ENCODE measurements at regions not wholly inside any gene's neighbourhood (a gene's known extent, or its start where the extent isn't known, plus 50 kb on each side); places are given as distances from the start of the nearest gene placed in this dataset.

DNA sequence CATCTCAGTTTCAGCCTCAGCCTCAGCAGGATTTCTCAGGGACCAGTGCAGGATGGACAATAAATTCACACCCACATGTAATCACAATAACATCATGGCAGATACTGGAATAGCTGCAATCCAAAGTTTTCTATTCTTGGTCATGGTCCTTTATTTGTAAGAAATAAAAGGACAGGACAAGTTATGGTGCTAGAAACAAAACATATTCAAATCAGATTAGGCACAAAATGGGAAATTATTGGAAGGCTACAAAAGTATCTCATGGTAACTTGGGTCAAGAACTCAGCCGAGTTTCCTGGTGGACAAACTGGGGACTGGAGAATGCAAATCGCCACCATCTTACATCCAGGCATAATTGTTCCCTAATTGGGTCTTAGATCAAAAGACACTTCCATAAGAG lies 1768.2 kb upstream of the WWC1 start:
- no peak for DNase-seq (ENCODE audit: low read depth)

DNA sequence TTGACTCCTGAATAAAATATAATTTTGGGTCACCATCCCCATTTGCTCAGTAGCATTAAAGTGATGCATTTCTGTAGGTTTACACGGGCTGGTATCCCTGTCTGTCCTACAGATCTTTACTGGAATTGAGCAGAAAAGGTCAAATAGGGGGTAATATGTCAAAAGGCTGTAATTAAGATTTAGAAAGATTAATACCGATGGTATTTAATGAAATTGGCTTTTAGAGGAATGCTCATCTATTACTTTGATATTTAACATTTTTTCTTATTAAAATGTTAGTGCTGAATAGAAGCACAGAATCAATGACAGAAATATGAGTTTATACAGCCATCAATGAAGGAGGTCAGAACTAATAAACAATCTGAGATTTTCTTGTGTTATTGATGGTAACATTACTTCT lies 1762.2 kb upstream of the WWC1 start:
- DNase-seq (ENCODE audit: low read depth) = no peak

DNA sequence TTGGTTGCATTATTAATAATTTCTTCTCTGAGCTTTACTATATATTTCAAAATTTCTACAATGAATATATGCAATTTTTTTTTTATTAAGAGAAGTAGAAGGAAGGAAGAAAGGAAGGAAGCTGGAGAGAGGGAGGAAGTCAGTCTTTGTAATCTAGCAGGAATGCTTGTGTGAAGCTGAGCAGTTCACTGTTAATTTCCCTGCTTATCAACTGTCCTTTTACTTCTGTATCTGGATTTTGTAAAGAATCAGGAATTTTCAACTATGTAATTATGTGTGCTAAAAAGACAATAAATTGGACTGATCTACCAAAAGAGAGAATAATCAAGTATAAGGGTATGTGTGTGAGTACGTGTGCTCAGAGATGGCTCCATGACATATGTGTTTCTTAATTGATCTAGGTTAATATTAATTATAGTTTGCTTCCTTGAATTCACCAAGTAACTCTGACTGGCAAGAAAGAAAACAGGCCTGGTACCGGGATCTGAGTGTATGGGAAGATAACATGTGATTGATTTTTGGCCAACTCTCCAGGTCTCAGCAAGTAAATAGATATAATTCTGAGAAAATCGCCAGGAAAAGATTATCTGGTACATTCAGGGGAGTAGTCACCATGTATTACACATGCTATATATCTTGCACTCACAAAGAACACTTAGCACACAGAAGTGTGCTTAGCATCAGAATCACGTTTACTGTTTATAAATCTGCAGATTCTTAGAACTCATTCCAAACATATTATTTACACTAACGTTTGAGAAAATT lies 1758.8 kb upstream of the WWC1 start:
- no peak for DNase-seq (ENCODE audit: low read depth)

DNA sequence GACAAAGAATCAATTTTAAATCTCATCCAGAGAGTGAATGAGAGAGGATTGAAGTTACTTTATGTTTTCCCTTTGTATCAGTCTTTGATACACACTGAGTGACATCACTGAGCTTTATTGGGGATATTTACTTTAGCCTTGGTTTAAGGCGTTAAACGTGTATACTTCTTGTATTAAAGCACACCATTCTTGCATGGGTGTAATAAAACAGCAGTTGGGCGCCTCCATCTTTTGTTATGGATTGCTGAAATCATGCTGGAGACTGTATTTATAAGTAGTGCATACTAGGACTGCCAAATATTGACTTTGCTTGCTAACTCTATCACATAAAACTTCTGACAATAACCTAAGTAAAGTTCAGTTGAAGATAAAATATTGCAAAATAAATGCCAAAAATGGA lies 1755.8 kb upstream of the WWC1 start:
- DNase-seq (ENCODE audit: low read depth) = no peak

DNA sequence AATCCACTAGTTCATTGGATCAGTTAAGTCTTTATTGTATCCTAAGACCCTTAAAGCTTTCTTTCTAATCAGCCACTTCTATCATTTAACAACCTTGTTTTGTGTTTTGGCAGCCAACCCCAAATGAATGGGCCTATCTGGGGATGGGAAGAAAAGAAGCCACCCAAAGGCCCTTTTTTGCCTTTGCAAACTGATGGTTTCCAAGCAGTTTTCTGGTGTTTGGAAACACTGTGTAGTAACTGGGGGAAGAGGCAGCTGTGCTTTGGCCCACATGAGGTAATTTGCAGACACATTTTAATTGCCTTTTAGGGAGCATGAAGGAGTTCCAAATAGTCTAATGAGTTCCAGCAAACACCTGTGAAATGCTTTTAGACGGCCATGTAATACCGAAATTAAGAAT lies 1751.3 kb upstream of the WWC1 start:
- DNase-seq (ENCODE audit: low read depth) = no peak

DNA sequence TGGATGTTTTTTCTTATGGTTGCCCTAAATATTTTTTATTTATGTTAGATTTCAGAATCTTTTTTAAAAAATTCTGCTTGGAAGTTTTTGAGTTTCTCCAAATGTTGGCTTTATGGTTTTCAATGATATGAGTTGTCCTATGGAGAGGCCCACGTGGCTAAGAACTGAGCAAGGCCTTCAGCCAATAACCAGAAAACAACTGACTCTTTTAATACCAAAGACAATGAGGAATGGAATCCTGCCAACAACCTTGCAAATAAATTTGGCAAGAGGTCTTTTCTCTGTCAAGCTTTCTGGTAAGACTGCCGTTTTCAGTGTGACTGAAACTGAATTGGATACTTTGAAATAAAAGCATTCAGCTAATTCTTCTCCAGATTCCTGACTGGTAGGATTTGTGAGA lies 1740.1 kb upstream of the WWC1 start:
- no peak for DNase-seq (ENCODE audit: low read depth)

DNA sequence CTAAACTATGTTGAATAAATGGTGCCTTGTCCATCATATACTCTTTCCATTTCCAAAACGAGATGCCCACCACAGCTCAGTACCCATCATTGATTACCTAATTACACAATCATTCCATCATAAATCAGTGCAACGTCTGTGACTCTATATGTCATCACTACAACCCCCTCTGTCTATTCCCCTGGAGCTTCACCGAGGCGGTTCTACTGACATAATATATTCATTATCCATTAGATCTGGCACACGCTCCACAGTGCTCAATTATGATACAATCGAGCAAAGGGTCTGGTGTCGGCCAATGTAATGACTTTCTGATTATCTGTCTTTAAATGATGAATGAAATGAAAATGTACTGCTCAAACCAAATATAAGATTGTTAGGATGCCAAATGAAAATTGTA lies 1737.7 kb upstream of the WWC1 start:
- no peak for DNase-seq (ENCODE audit: low read depth)

DNA sequence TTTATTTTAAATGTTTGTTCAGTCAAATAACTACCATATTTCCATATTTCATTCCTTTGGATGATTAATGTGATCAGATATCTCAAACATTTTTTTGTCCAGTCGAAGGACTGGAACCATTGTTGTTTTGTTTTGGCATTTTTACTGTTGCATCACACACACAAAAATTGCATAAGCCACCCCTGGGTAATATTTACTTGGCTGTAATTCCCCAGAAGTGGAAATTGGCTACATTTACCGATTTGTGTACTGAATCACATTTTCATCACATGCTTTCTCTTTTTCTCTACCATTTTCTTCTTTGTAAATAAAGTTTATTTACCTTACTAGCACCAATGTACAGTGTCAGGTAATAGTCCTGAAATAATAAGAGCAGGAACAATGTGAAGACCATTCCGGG lies 1729.7 kb upstream of the WWC1 start:
- DNase-seq (ENCODE audit: low read depth) = no peak

DNA sequence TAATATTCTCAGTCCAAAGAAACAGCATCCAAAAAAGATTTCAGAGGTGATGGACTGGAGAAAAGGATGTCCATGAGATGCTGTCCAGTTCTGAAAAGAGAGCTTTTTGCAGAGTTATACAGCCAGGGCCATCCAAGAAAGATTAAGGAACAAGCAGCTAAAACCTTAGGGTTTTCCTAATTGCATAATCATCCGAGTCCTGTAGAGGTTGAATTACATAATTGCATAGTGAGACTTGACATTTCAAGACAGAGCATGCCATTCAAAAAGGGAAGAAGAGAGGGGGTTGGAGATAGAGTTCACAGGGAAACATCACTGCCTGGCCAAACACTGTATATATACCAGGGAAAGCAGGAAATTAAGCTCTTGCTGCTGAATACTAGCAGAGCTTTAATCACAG lies 1729.2 kb upstream of the WWC1 start:
- DNase-seq (ENCODE audit: low read depth) = no peak

DNA sequence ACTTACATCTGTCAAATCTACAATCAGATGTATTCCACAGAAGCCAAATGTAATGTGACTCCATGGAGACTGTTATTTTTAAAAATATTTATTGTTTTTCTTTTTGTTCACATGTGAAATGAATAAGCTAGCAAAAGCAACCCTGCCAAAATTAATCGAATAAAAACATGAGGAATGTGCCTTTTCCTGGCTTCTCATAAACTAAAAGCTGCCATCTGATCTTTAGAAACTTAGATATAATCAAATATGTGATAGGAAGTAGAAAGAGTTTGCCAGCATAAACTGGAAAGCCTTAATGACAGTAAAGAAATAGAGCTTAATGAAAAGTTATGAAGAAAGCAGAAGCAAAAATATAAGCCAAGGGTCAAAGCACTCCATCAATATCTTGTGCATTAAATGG lies 1724.7 kb upstream of the WWC1 start:
- DNase-seq (ENCODE audit: low read depth) = no peak

DNA sequence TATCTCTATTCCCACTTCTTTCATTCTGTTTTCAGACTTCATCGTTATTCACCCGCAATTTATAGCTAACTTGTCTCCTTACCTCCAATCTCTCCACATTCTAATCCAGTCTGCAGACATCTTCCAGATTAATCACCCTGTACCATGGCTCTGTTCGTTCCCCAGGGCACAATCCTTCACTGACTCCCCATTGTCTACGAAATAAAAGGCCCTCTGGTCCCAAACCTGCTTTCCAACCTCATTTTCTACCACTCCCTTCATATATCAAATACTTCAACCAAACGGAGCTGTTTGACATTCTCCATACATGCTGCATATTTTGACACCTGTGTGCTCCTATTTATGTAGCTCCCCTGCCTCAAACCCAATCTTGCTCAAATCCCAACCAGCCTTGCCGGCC lies 1720.6 kb upstream of the WWC1 start:
- no peak for DNase-seq (ENCODE audit: low read depth)

DNA sequence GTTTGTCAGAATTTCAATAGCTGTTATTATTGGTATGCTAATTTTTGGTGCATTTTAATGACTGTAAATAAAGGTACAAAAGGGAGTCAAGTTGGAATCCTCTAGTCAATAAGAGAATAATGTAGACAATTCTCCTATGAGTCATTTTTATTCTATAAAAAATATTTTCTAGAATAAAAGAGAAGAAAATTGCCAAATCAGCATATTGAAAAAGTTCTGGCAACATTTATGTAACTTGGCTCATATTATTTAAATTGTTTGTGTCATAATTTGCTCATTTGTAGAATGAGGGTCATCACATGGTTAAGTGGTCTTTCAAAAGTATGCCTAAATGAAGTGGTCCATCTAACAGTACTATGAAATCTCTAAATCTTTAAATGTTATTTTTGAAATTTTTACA lies 1719.8 kb upstream of the WWC1 start:
- DNase-seq (ENCODE audit: low read depth) = no peak

DNA sequence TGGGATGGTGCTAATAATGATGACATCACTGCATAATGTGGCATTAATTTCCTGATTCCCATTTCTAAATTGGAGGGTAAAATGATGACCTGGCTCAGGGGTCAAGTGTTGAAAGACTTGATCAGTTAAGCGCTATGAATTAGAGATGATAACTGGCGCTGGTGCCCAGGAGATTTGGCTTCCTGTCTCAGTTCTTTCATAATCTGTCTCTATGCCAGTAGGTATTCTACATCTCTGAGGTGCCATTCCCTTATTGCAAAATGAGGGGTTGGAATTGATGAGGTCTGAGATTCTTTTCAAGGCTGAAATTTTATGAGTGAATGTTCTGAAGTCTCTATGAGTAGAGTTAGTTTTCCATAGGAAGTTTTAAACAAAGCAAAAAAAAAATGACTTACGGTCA lies 1715.1 kb upstream of the WWC1 start:
- no peak for DNase-seq (ENCODE audit: low read depth)

DNA sequence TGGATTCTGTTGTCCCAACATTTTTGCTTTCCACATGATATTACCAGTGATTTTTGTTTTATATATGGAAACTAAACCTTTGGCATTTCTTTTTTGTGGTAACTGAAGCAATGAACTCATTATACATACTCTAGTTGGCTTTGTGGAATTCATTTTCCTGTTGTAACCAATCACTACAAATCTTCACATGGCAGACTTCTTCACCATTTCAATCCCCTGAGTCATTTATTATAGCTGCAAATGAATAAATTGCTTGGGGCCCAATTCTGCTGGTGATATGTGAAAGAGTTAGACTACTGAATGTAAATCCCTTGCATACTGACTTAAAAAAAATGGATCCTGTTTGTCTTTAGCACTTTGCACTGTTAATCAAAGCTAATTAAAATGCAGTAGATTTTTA lies 1709.6 kb upstream of the WWC1 start:
- DNase-seq (ENCODE audit: low read depth) = no peak

DNA sequence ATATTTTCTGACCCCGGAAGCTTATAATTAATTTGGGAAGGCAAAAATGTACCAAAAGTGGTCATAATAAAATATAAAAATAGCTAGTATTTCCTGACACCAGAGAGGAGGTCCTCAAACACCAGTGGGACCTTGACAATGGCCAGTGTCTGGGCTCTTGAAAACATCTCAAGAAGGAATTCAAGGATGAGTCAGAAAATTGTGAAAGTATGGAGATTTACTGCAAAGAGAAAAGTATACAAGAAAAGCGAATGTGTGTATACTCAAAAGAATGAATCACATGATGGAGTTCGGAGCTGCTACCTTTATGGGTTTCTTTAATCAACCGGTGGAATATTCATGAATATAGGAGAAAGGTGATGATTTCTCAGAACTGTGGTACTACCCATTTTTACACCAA lies 1709.0 kb upstream of the WWC1 start:
- no peak for DNase-seq (ENCODE audit: low read depth)

DNA sequence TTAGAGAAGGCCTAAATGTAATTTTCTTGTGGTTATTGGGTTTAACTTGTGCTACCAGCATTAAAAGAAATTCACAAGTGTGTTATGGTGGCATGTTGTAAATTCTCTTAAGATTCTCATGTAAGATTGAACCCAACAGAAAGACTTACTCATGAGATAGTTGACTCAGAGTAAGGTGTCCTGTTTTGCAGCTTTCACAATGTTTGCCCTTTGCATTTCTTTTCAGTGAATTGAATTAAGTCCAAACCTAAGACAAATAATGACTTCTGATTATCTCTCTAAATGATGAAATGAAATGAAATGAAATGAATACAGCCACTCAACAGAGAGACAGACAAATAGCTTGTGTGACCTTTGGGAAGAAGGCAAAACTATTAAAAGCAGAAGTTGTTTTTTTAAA lies 1696.9 kb upstream of the WWC1 start:
- no peak for DNase-seq (ENCODE audit: low read depth)

DNA sequence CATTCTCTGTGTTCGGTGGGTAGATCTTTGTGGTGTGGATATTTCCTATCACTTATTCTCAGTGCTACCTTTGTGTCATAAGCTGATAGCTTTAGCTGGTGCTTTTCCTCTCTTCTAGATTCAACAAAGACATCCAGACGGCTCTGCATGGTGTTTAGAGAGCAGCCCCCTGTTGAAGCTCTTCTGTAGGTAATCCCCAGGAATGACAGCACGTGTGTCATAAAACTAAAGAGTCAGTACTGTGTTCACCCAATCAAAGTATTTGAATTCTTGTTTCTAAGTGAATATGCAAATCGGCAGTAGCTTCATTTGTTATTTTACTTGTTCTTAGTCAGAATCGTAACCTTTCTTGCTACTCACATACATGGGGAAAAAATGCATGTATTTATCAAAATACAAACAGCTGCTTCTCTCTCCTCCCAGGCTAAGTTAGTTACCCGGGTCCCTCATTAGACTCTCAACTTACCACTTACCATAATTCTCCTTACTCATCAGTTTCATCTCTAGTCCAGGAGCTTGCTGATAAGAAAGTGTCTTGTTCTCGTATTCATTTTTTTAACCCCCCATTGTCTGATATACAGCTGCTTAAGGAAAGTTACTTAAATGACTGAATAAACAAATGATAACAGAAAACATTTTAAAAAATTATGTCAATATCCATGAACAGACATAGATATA lies 1696.0 kb upstream of the WWC1 start:
- DNase-seq (ENCODE audit: low read depth) = no peak

DNA sequence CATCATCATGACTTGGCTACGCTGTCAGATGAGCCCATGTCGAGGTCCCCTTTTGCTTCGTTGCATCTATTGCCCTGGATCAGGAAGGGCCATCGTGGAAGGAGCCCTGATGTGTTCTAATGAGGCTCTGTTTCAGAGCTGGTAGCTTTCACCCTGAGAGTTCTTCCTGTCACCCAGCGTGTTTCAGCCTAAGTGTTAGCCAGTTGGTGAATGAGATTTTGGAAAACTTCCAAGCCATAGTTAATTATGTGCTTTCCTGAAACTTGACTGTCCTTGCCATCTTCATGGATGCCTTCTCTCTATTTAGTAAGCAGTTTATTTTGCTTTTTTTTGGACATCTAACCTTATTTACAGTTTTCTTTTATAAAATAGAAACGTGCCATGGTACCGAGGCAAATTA lies 1695.4 kb upstream of the WWC1 start:
- no peak for DNase-seq (ENCODE audit: low read depth)

DNA sequence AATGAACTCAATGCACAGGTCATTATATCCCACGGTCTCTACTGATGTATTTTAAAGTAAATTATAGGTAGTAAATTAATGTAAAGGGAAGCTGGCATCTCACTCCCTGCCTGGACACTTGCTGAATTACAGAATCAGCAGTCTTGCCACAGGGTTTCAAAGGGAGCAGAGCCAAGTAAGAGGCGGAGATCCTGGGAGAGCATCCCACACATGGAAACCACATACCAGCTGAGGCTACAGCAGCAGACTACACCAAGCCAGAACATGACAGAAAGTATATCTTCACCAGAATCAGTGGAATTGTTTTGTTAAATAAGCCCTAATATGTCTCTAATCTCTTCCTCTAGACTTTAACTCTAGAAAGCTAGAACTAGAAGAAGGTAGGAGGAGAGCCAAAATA lies 1689.2 kb upstream of the WWC1 start:
- DNase-seq (ENCODE audit: low read depth) = no peak

DNA sequence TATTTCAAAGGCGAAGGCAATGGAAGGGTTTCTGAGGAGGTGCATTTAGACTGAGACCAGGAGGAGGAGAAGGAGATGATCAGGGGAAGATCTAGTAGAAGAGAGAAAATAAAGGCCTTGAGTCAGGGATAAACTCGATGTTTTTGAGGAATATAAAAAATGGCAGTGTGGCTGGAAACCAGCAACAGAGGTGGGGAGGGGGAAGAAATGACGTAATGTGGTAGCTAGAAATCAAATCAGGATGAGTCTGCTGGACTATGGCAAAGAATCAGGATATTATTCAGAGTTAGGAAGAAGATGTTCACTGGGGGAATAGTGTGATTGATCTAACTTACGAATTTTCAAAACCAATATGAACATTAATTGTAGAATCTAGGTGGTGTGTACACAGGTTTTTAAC lies 1673.9 kb upstream of the WWC1 start:
- DNase-seq (ENCODE audit: low read depth) = no peak

DNA sequence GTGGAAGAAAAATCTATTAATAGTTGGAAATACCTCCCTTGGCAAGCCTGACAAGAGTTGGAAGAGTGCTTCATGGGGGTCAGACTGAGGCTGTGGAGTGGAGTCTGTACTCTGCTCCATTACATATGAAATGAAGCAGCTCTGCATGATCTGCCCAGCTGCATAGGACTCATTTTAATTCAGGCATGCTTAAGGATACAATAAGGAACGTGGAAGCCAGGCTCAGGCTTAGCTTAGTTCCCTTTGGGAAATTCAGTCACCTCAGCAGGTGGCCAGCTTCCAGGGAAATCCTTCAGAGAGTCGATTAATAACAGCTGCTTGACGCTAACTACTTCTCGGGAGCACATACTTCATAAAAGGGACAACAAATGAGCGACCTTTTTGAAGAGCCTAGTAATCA lies 1672.9 kb upstream of the WWC1 start:
- DNase-seq (ENCODE audit: low read depth) = no peak

DNA sequence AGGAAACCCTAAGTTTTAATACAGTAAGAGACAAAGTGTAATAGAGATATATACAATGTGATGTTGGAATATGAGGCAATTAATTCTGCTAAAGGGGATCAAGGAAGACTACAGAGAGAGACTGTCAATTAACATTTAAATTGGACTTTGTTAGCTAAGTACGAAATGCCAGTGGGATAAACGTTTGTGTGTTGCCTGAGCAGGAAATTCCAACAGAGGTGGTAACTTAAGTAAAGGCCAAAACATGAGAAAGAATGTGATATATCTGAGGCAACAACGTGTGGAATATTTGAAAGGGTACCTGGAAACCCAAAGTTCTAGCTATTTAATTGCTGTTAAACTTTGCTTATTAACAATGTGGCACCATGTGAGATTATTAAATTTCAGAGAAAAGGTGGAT lies 1666.9 kb upstream of the WWC1 start:
- no peak for DNase-seq (ENCODE audit: low read depth)

DNA sequence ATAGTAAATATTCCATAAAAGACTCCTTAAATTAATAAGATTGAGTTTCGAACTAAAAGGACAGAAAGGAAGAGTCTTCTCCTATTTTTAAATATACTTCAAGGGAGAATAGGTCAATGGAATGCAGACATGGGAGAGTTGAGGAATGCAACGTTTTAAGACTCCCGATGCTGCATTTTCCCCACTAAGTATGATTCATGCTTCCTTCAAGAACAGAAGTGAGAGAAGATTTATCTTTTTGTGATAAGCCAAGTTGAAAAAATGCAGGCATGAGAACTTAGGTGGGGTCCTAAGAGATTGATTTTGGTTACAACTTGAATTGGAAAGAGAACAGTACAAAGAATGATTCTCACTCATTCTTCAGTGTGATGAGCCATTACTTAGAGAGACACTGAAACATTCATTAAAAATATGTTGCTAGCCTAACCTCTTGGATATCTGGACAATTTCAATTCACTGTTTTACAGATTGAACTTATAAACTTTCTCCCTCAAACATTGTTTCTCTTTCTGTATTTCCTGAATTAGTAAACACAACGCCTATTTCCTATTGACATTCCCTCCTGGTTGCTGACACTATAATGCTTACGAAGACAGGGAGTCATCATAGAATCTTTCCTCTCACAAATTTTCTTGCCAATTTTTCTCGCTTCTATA lies 1666.1 kb upstream of the WWC1 start:
- DNase-seq (ENCODE audit: low read depth) = no peak

DNA sequence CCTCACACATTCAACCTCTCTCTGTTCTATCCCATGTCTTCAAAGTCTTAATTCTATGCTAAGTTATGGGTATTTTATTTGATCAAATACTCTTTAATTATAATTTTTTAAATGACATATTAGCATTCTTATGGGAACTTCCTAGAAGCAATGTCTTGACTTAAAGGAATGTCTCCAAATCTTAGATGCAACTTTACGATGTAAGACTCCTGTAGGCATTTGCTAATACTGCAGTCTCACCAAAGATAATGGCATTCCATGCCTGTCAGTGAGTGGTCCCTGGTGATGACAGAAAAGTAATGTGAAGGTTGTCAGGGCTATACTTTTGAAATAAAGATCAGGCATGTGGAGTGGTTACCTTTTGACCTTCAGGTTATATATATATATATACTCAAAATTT lies 1654.2 kb upstream of the WWC1 start:
- DNase-seq (ENCODE audit: low read depth) = no peak

Data from GM04504 (cell line).